HG03175 (cell line): ENCODE measurements at regions not wholly inside any gene's neighbourhood (a gene's known extent, or its start where the extent isn't known, plus 50 kb on each side); places are given as distances from the start of the nearest gene placed in this dataset.
"Not testable (repeated sequence)": the region's sequence is repeated elsewhere in the genome, so short reads cannot be mapped to it uniquely, and the experiment has no call there.

Source experiments
- ATAC-seq: cut with Tn5 transposase; IDR thresholded peaks from one replicate; pipeline ENCODE4 v1.9.1; 2021; ENCODE audit warnings: mild to moderate bottlenecking, moderate library complexity; ENCODE audit not compliant: unreplicated experiment

- ATAC-seq, result no peak
These were observed 1345.1 kb downstream of the XPNPEP1 start for GRCh38 chr10:108578258-108578657.

DNA sequence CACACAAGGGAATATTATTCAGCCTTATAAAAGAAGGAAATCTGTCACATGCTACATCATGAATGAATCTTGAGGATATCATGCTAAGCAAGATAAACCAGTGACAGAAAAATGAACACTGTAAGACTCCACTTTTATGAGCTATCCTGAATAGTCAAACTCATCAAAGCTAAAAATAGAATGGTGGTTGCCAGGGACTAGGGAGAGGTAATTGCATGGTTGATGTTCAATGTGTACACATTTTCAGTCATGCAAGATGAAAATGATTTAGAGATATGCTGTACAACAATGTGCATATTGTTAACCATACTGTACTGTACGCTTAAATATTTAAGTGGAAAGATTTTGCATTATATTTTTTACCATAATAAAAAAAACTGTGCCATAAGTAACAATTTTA, 1349.1 kb downstream of the XPNPEP1 start:
- no peak for ATAC-seq

- ATAC-seq, result no peak
These were observed 1354.5 kb downstream of the XPNPEP1 start for GRCh38 chr10:108568824-108569223.

- peak; percentile 66 for ATAC-seq
These were observed 1355.2 kb downstream of the XPNPEP1 start for GRCh38 chr10:108567899-108568752.

- no peak for ATAC-seq
These were observed 1356.8 kb downstream of the XPNPEP1 start for GRCh38 chr10:108566316-108567107.

DNA sequence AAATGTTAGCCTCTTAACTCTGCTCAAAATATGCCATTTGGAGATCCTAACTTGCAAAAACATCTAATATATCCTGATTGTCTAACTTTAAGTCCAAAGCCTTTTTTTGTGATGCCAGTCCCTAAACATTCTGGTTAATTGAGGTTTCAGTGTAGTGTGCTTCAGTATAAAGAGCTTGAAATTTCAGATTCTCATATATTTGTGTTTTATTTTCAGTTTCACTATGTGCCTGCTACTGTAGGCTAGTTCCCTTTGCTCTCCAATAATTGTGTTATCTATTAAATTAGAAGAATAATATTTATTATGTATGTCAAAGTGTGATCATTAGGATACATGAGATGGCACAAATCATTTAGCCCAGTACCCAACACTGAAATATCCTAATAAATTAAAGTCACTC, 1361.2 kb downstream of the XPNPEP1 start:
- no peak for ATAC-seq

- ATAC-seq, result no peak
These were observed 1361.7 kb downstream of the XPNPEP1 start for GRCh38 chr10:108561649-108562048.

DNA sequence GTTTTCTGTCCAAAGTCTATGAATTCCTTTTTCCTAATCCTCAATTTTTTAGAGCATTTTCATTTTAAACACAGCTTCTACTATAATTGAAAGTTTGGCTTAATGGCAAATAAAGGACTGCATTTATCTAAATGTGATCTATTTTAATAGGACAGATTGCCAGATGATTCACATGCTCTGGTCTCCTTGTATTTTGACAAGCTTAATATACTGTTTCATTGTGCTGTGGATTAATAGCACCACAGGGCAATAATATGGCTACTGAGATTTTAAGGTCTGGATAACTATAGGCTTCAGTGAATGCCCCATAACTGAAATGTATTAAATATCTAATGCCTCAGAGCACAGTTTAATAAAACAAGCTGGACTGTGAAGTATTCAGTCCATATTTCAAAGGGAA, 1362.8 kb downstream of the XPNPEP1 start:
- no peak for ATAC-seq

DNA sequence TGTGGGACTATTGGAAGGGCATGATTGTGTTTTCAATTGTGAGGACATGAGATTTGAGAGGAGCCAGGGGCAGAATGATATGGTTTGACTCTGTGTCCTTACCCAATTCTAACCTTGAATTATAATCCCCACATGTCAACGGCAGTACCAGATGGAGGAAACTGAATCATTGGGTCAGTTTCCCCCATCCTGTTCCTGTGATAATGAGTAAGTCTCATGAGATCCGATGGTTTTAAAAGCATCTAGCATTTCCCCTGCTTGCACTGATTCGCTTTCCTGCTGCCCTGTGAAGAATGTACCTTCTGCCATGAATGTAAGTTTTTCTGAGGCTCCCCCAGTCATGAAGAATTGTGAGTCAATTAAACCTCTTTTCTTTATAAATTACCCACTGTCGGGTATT, 1367.1 kb downstream of the XPNPEP1 start:
- ATAC-seq, result no peak

DNA sequence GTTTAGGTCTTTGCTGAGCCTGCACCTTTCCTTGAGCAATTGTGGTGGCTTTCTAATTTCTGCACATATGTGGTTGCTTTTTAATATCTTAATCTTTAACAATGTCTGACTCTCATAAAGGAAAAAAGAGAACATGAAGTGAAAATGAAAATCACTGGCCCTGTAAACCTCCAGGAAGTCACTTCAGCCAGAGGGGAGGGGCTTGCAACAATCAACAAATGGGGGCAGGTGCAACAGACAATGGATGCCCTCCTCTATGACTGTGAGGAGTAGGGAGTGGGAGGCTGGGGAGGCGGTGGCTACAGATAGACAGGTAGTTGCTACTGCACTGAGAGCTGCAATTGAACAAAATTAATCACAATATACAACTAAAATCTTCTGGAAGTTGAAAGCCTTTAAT, 1377.4 kb downstream of the XPNPEP1 start:
- peak; percentile 90 for ATAC-seq

DNA sequence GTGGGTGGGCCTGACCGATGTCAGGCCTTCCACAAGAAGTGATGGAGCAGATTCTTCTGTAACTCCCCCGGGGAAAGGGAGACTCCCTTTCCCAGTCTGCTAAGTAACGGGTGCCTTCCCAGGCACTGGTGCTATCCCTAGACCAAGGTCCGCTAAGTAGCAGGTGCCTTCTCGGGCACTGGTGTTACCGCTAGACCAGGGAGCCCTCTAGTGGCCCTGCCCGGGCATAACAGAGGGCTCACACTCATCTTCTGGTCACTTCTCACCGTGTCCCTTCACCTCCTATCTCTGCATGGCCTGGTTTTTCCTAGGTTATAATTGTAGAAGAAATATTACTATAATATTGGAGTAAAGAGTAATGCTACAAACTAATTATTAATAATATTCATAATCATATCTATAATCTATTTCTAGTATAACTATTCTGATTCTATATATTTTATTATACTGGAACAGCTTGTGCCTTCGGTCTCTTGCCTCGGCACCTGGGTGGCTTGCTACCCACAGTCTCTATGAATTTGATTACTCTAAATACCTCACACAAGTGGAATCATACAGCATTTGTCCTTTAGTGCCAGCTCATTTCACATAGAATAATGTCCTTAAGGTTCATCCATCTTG, 1378.7 kb downstream of the XPNPEP1 start:
- ATAC-seq, result peak; percentile 71

DNA sequence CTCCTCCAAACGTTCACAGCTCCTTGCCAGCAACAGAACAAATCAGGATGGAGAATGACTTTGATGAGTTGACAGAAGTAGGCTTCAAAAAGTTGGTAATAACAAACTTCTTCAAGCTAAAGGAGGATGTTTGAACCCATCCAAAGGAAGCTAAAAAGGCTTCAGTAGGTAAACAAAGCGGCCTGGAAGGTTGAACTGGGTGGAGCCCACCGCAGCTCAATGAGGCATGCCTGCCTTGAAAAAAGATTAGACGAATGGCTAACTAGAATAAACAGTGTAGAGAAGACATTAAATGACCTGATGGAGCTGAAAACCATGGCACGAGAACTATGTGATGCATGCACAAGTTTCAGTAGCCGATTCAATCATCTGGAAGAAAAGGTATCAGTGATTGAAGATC, 1369.0 kb upstream of the SORCS1 start:
- not testable (repeated sequence) for ATAC-seq

GRCh38 chr10:108523016-108523800, 1358.7 kb upstream of the SORCS1 start:
- no peak for ATAC-seq

- ATAC-seq, result no peak
These were observed 1357.5 kb upstream of the SORCS1 start for GRCh38 chr10:108521827-108522492.

GRCh38 chr10:108515821-108516220, 1351.3 kb upstream of the SORCS1 start:
- ATAC-seq, result no peak

GRCh38 chr10:108500396-108500795, 1335.9 kb upstream of the SORCS1 start:
- ATAC-seq, result no peak

DNA sequence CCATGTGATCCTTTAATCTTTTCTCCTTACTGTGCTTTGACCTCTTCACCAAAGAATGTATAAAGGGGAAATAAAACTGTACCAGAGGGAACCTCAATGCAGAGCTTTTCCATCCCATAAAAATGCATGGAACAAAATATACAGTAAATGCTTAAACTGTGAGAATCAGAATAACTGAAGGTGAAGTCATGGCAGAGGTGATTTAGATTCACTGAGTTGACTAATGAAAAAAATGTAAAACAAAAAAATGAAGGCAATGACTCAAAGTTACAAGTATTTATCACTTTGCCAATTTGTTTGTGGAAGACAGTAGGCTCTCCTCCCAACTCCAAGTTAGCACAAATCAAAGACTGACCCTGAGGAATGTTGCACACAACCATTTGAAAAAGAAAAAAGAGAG, 1331.6 kb upstream of the SORCS1 start:
- ATAC-seq, result no peak

DNA sequence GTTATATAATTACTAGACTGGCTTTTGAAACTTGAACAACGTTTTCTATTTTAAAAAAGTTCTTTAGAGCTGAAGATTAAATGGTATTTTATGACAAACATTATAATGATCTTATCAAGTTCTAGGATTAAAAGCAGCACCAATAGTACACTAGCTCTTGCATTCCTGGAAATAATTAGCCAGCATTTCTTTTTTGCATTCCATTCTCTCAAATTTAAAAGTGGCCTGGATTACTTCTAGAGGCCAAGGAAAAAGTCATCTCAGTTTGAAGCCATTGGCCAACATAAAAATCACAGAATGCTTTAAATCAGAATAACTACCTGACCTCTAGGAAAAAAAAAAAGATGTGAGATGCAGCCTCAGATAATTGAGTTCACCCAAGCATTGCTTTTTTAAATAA, 1326.4 kb upstream of the SORCS1 start:
- no peak for ATAC-seq

DNA sequence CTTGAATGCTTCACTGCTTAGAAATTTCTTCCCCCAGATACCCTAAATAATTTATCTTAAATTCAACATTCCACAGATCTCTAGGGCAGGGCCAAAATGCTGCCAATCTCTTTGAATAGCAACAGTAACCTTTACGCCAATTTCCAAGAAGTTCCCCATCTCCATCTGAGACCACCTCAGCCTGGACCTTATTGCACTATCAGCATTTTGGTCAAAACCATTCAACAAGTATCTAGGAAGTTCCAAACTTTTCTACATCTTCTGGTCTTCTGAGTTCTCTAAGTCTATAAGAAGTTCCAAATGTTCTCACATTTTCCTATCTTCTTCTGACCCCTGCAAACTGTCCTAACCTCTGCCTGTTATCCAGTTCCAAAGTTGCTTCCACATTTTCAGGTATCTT, 1306.9 kb upstream of the SORCS1 start:
- ATAC-seq, result no peak

- ATAC-seq, result no peak
These were observed 1305.4 kb upstream of the SORCS1 start for GRCh38 chr10:108469940-108470339.
